ENCODE measurements at regions not wholly inside any gene's neighbourhood (a gene's known extent, or its start where the extent isn't known, plus 50 kb on each side); places are given as distances from the start of the nearest gene placed in this dataset.

DNA sequence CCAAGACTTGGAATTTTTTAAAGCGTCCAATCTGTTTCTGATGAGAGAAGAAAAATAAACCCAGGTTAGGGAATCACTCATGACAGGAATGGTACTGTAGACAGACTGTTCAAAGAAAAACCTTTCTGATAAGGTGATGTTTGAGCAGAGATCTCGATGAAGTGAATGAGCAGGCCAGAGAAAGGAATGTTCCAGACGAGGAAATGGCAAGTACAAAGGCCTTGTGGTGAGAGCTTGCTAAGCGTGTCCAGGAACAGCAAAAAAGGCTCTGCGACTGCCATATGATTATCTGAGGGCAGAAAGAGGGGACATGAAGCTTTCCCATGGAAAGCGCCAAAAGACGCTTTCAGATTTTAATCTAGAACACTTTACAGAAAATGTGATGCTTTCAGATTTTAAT is 458.4 kb upstream of the SOX5 start:
- no peak overlapping the region for H2AFZ ChIP-seq (ENCODE audit: low read length)
- H3K4me1 ChIP-seq (ENCODE audit: insufficient read depth, low read length), result no peaks in the 10 kb centered on the region
- TF ChIP-seq, protein P1, sequence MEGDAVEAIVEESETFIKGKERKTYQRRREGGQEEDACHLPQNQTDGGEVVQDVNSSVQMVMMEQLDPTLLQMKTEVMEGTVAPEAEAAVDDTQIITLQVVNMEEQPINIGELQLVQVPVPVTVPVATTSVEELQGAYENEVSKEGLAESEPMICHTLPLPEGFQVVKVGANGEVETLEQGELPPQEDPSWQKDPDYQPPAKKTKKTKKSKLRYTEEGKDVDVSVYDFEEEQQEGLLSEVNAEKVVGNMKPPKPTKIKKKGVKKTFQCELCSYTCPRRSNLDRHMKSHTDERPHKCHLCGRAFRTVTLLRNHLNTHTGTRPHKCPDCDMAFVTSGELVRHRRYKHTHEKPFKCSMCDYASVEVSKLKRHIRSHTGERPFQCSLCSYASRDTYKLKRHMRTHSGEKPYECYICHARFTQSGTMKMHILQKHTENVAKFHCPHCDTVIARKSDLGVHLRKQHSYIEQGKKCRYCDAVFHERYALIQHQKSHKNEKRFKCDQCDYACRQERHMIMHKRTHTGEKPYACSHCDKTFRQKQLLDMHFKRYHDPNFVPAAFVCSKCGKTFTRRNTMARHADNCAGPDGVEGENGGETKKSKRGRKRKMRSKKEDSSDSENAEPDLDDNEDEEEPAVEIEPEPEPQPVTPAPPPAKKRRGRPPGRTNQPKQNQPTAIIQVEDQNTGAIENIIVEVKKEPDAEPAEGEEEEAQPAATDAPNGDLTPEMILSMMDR (IDR thresholded peaks at IDR 0.05; ENCODE audit: extremely low read depth, low read depth, low read length), result no peak
- no peaks in the 10 kb centered on the region for H3K27me3 ChIP-seq (ENCODE audit: insufficient read depth, low read length)
- H4K20me1 ChIP-seq (ENCODE audit: insufficient read depth, low read length), result no peaks in the 10 kb centered on the region
- no peaks in the 10 kb centered on the region for H3K36me3 ChIP-seq (ENCODE audit: insufficient read depth, low read length)
- no peak overlapping the region for H3K4me2 ChIP-seq (ENCODE audit: insufficient read depth, low read length)
- H3K9me3 ChIP-seq (ENCODE audit: low read depth, low read length), result no peaks in the 10 kb centered on the region
- no peak overlapping the region for H3K27ac ChIP-seq (ENCODE audit: low read depth, low read length)
- no peak overlapping the region for H3K4me3 ChIP-seq (ENCODE audit: insufficient read depth, low read length)
- DNase-seq (ENCODE audit: insufficient read length, low spot score, missing footprints), result no peak
- no peaks in the 10 kb centered on the region for H3K79me2 ChIP-seq (ENCODE audit: insufficient read depth, low read length)

DNA sequence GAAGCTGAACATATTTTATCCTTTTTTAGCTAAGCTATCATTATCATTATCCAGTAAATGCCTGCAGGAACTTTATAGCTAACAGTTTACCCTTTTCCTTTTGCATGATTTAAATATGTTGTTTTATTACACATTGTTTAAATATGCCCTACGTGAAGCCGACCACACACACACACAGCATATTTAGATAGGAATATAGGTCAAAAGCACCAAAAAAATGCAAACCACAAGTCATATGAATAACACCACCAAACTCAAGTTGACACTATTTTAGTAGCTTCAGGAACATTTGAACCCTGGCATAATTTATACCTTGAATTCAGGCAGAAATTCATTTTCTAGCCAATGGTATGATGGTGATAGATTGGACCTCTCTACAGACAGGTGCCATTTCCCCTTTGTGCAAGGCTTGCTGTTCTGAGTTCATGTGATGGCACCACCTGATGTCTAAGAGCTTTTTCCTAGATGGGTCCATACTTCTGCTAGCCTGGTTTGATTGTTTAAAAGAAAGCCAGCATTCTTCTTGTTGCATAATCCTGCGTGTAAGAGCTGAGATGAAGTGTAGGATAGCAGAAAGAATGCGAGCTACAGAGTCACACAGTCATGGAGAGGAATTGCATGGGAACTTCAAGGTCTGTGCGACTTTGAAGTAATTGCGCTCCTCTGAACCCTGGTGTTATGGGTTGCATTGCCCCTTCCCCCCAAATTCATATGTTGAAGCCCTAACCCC is 454.8 kb upstream of the SOX5 start:
- no peaks in the 10 kb centered on the region for H3K9me3 ChIP-seq (ENCODE audit: low read depth, low read length)
- H3K27me3 ChIP-seq (ENCODE audit: insufficient read depth, low read length), result no peaks in the 10 kb centered on the region
- no peak overlapping the region for H3K4me2 ChIP-seq (ENCODE audit: insufficient read depth, low read length)
- no peaks in the 10 kb centered on the region for H3K4me1 ChIP-seq (ENCODE audit: insufficient read depth, low read length)
- no peak overlapping the region for H2AFZ ChIP-seq (ENCODE audit: low read length)
- no peak overlapping the region for H3K4me3 ChIP-seq (ENCODE audit: insufficient read depth, low read length)
- no peaks in the 10 kb centered on the region for H3K36me3 ChIP-seq (ENCODE audit: insufficient read depth, low read length)
- H3K79me2 ChIP-seq (ENCODE audit: insufficient read depth, low read length), result no peaks in the 10 kb centered on the region
- no peak for DNase-seq (ENCODE audit: insufficient read length, low spot score, missing footprints)
- TF ChIP-seq, protein P1 (IDR thresholded peaks at IDR 0.05; ENCODE audit: extremely low read depth, low read depth, low read length), result no peak
- no peaks in the 10 kb centered on the region for H4K20me1 ChIP-seq (ENCODE audit: insufficient read depth, low read length)
- no peak overlapping the region for H3K27ac ChIP-seq (ENCODE audit: low read depth, low read length)

DNA sequence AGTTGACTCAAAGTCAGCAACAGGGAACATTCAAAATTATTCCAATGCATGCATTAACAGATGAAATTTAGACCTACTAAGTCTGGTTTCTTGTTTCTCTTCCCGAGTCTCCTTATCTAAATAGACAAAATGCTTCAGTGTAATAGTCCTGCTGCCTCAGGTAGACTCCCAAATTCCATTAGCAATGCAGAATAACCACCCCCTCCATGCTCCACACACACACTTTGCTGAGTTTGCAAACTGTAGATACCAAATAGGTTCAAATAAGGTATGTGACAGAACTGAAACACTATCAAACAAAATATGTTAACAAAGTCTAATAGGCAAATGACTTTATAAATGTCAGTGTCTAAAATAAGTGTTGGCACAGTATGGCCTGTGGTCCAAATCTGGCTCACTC is 451.1 kb upstream of the SOX5 start:
- no peak for DNase-seq (ENCODE audit: insufficient read length, low spot score, missing footprints)
- no peaks in the 10 kb centered on the region for H3K9me3 ChIP-seq (ENCODE audit: low read depth, low read length)
- H4K20me1 ChIP-seq (ENCODE audit: insufficient read depth, low read length), result no peaks in the 10 kb centered on the region
- H3K27ac ChIP-seq (ENCODE audit: low read depth, low read length), result no peak overlapping the region
- no peak overlapping the region for H3K4me3 ChIP-seq (ENCODE audit: insufficient read depth, low read length)
- H3K36me3 ChIP-seq (ENCODE audit: insufficient read depth, low read length), result no peaks in the 10 kb centered on the region
- no peaks in the 10 kb centered on the region for H3K79me2 ChIP-seq (ENCODE audit: insufficient read depth, low read length)
- no peak overlapping the region for H3K4me2 ChIP-seq (ENCODE audit: insufficient read depth, low read length)
- no peak overlapping the region for H2AFZ ChIP-seq (ENCODE audit: low read length)
- TF ChIP-seq, protein P1 (IDR thresholded peaks at IDR 0.05; ENCODE audit: extremely low read depth, low read depth, low read length), result no peak
- no peaks in the 10 kb centered on the region for H3K27me3 ChIP-seq (ENCODE audit: insufficient read depth, low read length)
- H3K4me1 ChIP-seq (ENCODE audit: insufficient read depth, low read length), result no peaks in the 10 kb centered on the region

DNA sequence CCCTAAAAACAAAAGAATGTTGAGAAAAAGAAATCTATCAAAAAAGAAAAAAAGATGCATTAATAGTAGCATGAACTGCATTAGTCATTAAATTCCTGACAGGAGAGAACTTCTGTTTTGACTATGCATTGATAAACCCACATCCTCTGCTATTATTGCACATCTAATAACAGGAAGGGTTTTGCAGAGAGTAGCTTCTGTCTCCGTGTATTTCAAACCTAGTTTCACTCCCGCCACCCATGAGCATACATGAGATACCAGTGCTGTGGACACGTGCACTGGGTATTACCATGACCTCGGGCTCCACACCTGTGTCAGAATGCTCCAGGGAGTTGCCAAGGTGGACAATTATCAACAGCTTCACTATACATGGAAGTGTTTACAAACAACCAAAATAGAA is 449.1 kb upstream of the SOX5 start:
- Histone ChIP-seq H3K4me1 (ENCODE audit: insufficient read depth, low read length) (no peaks in the 10 kb centered on the region), H3K27me3 (ENCODE audit: insufficient read depth, low read length) (no peaks in the 10 kb centered on the region), H3K79me2 (ENCODE audit: insufficient read depth, low read length) (no peaks in the 10 kb centered on the region), H3K36me3 (ENCODE audit: insufficient read depth, low read length) (no peaks in the 10 kb centered on the region), H3K9me3 (ENCODE audit: low read depth, low read length) (no peaks in the 10 kb centered on the region), H3K27ac (ENCODE audit: low read depth, low read length) (no peak overlapping the region), H4K20me1 (ENCODE audit: insufficient read depth, low read length) (no peaks in the 10 kb centered on the region), H3K4me3 (ENCODE audit: insufficient read depth, low read length) (no peak overlapping the region), H2AFZ (ENCODE audit: low read length) (no peak overlapping the region), H3K4me2 (ENCODE audit: insufficient read depth, low read length) (no peak overlapping the region)
- DNase-seq (ENCODE audit: insufficient read length, low spot score, missing footprints), result no peak
- TF ChIP-seq, protein P1 (IDR thresholded peaks at IDR 0.05; ENCODE audit: extremely low read depth, low read depth, low read length), result no peak
